Endodermal cell (in vitro differentiated cells): ENCODE measurements at regions not wholly inside any gene's neighbourhood (a gene's known extent, or its start where the extent isn't known, plus 50 kb on each side); places are given as distances from the start of the nearest gene placed in this dataset.

ENCODE experiments used
- DNase-seq: peaks from one replicate; pipeline ENCODE4 v3.0.0-alpha.2; 2017
- H3K27ac ChIP-seq: 2 replicates; pipeline ENCODE4 v1.5.1; 2013; ENCODE audit warnings: mild to moderate bottlenecking, low read depth, low read length, moderate library complexity
- H3K27me3 ChIP-seq: 2 replicates; pipeline ENCODE4 v1.6.1; 2013; ENCODE audit warnings: mild to moderate bottlenecking, low read length, moderate library complexity; ENCODE audit not compliant: insufficient read depth, control insufficient read depth, poor library complexity, severe bottlenecking
- H3K36me3 ChIP-seq: 2 replicates; pipeline ENCODE4 v1.7.0; 2013; ENCODE audit warnings: mild to moderate bottlenecking, low read length, moderate library complexity; ENCODE audit not compliant: control insufficient read depth, insufficient read depth
- H3K4me1 ChIP-seq: one replicate; pipeline ENCODE4 v1.7.0; 2013; ENCODE audit warnings: low read length; ENCODE audit not compliant: control insufficient read depth, insufficient read depth
- H3K4me3 ChIP-seq: 2 replicates; pipeline ENCODE4 v1.5.1; 2013; ENCODE audit warnings: mild to moderate bottlenecking, low read length, moderate library complexity
- H3K9ac ChIP-seq: 2 replicates; pipeline ENCODE4 v1.6.1; 2013; ENCODE audit warnings: mild to moderate bottlenecking, low read length, moderate library complexity; ENCODE audit not compliant: poor library complexity, severe bottlenecking; ENCODE audit errors: extremely low read depth
- H3K9me3 ChIP-seq: 2 replicates; pipeline ENCODE4 v1.6.1; 2013; ENCODE audit warnings: mild to moderate bottlenecking, low read length, moderate library complexity; ENCODE audit not compliant: control insufficient read depth
- H3K27ac Mint-ChIP-seq: 2 replicates; pipeline ENCODE4 v1.8.0; 2020; ENCODE audit warnings: mixed read lengths
- H3K27me3 Mint-ChIP-seq: 2 replicates; pipeline ENCODE4 v1.8.0; 2021; ENCODE audit warnings: mild to moderate bottlenecking, mixed read lengths; ENCODE audit not compliant: insufficient read depth
- H3K36me3 Mint-ChIP-seq: 2 replicates; pipeline ENCODE4 v1.8.0; 2020; ENCODE audit warnings: low read depth, mixed read lengths
- H3K4me1 Mint-ChIP-seq: 2 replicates; pipeline ENCODE4 v1.8.0; 2020; ENCODE audit warnings: mixed read lengths
- H3K4me3 Mint-ChIP-seq: 2 replicates; pipeline ENCODE4 v1.8.0; 2020; ENCODE audit warnings: mild to moderate bottlenecking, moderate library complexity, mixed read lengths
- H3K9me3 Mint-ChIP-seq: 2 replicates; pipeline ENCODE4 v1.8.0; 2020; ENCODE audit warnings: mild to moderate bottlenecking, mixed read lengths
- CTCF ChIP-seq: fragments of 200-600 bp; sonication (generic); conservative IDR thresholded peaks from 2 replicates; pipeline ENCODE4 v1.5.0; 2021; ENCODE audit warnings: antibody characterized with exemption, mild to moderate bottlenecking
- WGBS, 2 experiments: methylation state at CpG; one replicate each; pipeline versions ENCODE4 v1.1.5 to v1.1.7; 2013; ENCODE audit warnings: missing lambda C conversion rate in 2 of 2, mixed read lengths in 1 of 2; ENCODE audit not compliant: insufficient coverage in 1 of 2, insufficient read length in 1 of 2; 5-methylcytosine and 5-hydroxymethylcytosine counted together

DNA sequence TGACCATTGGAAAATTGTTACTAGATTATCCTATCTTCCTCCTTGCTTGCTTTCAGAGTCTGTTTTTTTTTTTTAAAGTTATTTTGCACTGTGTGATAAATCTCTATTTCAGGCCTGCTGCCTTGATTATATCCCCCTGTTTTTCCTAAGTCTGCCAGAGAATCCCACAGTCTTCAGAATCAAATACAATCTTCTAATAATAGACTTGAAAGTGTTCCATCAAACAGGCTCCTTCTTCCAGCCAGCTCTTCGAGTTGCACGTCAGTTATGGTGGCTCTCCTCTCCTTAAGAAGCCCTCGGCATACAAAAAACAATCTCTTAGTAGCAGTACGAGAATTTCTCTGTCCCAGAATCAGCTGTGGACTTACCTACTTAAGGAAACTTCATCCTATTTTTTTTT lies 92.9 kb upstream of the NOX3 start:
- no peak for DNase-seq
- 80 to 92% methylated on average over 1 to 4 of the region's 4 CpGs for WGBS, 2 experiments
- H3K9me3 ChIP-seq: no peaks in the 10 kb centered on the region
- Mint-ChIP-seq H3K27me3 (no peaks in the 10 kb centered on the region), H3K4me3 (no peak overlapping the region), H3K36me3 (no peaks in the 10 kb centered on the region), H3K9me3 (no peaks in the 10 kb centered on the region), H3K4me1 (peaks cover 8% of the 10 kb centered on the region), H3K27ac (no peak overlapping the region)
- no peak overlapping the region for H3K9ac ChIP-seq
- H3K36me3 ChIP-seq: no peaks in the 10 kb centered on the region
- H3K4me3 ChIP-seq: no peak overlapping the region
- H3K27ac ChIP-seq: no peak overlapping the region
- no peak for TF ChIP-seq CTCF
- H3K4me1 ChIP-seq: no peaks in the 10 kb centered on the region
- no peaks in the 10 kb centered on the region for H3K27me3 ChIP-seq

DNA sequence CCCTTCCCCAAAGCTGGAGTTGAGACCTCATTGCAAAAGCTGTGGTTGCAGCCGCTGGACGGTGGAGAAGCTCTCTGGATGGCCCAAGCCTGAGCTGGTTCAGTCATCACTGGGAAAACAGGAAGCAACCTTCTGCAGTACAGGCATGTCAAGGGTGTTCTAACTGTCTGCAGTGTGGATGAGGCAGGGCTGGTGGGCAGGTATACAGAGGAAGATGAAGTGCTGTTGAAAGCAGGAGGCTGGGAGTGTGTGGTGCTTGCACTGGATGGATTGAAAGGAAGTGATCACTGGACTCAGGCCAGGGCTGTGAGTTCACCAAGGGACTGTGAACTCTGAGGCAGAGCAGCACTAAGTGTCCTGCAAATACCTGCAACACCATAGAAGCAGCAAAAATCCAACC lies 89.0 kb upstream of the NOX3 start:
- no peaks in the 10 kb centered on the region for H3K27me3 ChIP-seq
- Mint-ChIP-seq H3K4me3 (no peak overlapping the region), H3K27me3 (no peaks in the 10 kb centered on the region), H3K9me3 (no peaks in the 10 kb centered on the region), H3K36me3 (no peaks in the 10 kb centered on the region), H3K27ac (no peak overlapping the region), H3K4me1 (peaks cover 12% of the 10 kb centered on the region)
- DNase-seq: no peak
- no peak overlapping the region for H3K4me3 ChIP-seq
- no peak overlapping the region for H3K9ac ChIP-seq
- no peak for TF ChIP-seq CTCF
- H3K27ac ChIP-seq: no peak overlapping the region
- WGBS, 2 experiments: 88 to 100% methylated on average over 2 of the region's 2 CpGs
- no peaks in the 10 kb centered on the region for H3K9me3 ChIP-seq
- no peaks in the 10 kb centered on the region for H3K4me1 ChIP-seq
- H3K36me3 ChIP-seq: no peaks in the 10 kb centered on the region

DNA sequence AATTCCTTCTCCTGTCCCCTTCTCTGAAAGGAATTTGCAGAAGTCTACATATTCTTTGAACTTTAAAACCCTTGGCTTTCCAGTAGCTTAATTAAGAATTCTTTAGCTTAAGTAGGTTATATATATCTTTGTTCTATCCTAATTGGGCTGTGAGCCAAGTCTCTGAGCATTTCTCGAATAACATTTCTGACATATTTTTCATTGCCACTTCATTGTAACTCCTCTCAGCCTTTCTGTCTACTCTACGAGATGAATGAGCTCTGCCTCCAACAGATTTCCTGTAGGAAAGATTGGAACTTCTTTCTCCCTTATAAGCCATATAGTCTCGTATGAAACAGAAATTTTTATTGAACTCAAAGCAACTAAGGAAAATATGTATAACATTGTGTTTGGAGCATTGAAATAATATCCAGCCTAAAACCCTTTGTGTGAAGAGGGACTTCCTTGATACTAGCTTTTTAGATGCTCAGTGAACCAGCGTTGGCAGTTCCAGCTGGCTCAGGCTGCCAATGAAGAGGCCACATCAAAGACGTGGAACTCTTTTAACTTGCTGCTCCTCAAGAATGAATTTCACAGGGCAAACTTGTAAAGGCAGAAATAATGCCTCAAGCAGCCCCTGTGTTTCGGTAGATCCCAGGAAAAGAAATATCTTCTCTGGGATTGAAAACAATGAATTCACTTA lies 87.7 kb upstream of the NOX3 start:
- no peaks in the 10 kb centered on the region for H3K36me3 ChIP-seq
- H3K4me3 Mint-ChIP-seq: no peak overlapping the region
- H3K4me3 ChIP-seq: no peak overlapping the region
- H3K36me3 Mint-ChIP-seq: no peaks in the 10 kb centered on the region
- no peaks in the 10 kb centered on the region for H3K9me3 Mint-ChIP-seq
- WGBS, 2 experiments: 76 to 90% methylated on average over 4 to 5 of the region's 6 CpGs
- H3K27me3 Mint-ChIP-seq: no peaks in the 10 kb centered on the region
- H3K4me1 ChIP-seq: no peaks in the 10 kb centered on the region
- no peak for DNase-seq
- H3K27me3 ChIP-seq: no peaks in the 10 kb centered on the region
- H3K4me1 Mint-ChIP-seq: peaks cover 9% of the 10 kb centered on the region
- no peak overlapping the region for H3K27ac ChIP-seq
- H3K27ac Mint-ChIP-seq: no peak overlapping the region
- no peak for TF ChIP-seq CTCF
- no peak overlapping the region for H3K9ac ChIP-seq
- no peaks in the 10 kb centered on the region for H3K9me3 ChIP-seq
